RWPE1 (cell line): ENCODE measurements at regions not wholly inside any gene's neighbourhood (a gene's known extent, or its start where the extent isn't known, plus 50 kb on each side); places are given as distances from the start of the nearest gene placed in this dataset.

Experiments used
- CTCF ChIA-PET: fragments of 350-600 bp; sonication (Branson Sonifier 250); formaldehyde crosslinking; extraction: SDS; loops from one replicate; lab custom pipeline; 2021; lab: Yijun Ruan, JAX
- POLR2A ChIA-PET: fragments of 400-600 bp; formaldehyde crosslinking; extraction: SDS; loops from one replicate; lab custom pipeline; 2020; ENCODE audit warnings: antibody characterized with exemption; ENCODE audit not compliant: low non-redundant PET; lab: Yijun Ruan, JAX
- DNase-seq: peaks from one replicate; pipeline ENCODE4 v3.0.0; 2012; ENCODE audit warnings: low spot score
- H3K27ac ChIP-seq: fragments of 450-650 bp; 2 replicates; pipeline ENCODE4 v1.5.1; 2017
- TF ChIP-seq, protein P1 (sequence below): fragments of 450-650 bp; conservative IDR thresholded peaks from 2 replicates; pipeline ENCODE4 v1.5.1; 2017; ENCODE audit warnings: low read depth, mild to moderate bottlenecking

DNA sequence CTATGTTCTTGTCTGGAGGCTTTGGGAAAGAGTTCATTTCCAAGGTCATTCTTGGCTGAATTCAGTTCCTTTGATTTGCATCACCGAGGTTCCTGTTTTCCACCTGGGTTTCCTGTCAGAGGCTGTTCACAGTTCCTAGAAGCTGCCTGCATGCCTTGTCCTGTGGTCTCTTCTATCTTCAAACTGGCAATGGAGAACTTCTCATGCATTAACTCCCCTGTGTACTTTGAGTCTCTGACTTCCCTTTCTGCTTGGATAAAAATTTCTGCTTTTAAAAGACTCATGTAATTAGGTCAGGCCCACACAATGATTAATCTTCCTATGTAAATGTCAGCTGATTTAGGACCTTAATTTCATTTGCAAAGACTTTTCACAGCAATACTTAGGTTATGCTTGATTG lies 499.3 kb upstream of the FANCL start:
- DNase-seq, result no peak
- POLR2A ChIA-PET, result no interaction called here
- no peak overlapping the region for H3K27ac ChIP-seq
- TF ChIP-seq, protein P1, sequence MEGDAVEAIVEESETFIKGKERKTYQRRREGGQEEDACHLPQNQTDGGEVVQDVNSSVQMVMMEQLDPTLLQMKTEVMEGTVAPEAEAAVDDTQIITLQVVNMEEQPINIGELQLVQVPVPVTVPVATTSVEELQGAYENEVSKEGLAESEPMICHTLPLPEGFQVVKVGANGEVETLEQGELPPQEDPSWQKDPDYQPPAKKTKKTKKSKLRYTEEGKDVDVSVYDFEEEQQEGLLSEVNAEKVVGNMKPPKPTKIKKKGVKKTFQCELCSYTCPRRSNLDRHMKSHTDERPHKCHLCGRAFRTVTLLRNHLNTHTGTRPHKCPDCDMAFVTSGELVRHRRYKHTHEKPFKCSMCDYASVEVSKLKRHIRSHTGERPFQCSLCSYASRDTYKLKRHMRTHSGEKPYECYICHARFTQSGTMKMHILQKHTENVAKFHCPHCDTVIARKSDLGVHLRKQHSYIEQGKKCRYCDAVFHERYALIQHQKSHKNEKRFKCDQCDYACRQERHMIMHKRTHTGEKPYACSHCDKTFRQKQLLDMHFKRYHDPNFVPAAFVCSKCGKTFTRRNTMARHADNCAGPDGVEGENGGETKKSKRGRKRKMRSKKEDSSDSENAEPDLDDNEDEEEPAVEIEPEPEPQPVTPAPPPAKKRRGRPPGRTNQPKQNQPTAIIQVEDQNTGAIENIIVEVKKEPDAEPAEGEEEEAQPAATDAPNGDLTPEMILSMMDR, result no peak
- CTCF ChIA-PET, result no interaction called here

- H3K27ac ChIP-seq, result no peak overlapping the region
- ChIA-PET CTCF (interaction anchor here (0.5 to 0.6 kb wide), 4 partner anchors 57 to 1827 kb away, joined by 3 to 5 read pairs (median 3); no protein-coding TSS in a partner anchor), POLR2A (interaction anchor here (0.7 kb wide), 1 partner anchor 230 kb away, joined by 3 read pairs; no protein-coding TSS in a partner anchor)
- peak; percentile 15 for DNase-seq
- TF ChIP-seq, protein P1, result no peak
These were observed 497.9 kb upstream of the FANCL start for GRCh38 chr2:58739033-58739432.

- POLR2A ChIA-PET, result no interaction called here
- DNase-seq, result peak; percentile 26
- TF ChIP-seq, protein P1, result no peak
- CTCF ChIA-PET, result no interaction called here
- H3K27ac ChIP-seq, result no peak overlapping the region
These were observed 493.2 kb upstream of the FANCL start for GRCh38 chr2:58734365-58734764.

DNA sequence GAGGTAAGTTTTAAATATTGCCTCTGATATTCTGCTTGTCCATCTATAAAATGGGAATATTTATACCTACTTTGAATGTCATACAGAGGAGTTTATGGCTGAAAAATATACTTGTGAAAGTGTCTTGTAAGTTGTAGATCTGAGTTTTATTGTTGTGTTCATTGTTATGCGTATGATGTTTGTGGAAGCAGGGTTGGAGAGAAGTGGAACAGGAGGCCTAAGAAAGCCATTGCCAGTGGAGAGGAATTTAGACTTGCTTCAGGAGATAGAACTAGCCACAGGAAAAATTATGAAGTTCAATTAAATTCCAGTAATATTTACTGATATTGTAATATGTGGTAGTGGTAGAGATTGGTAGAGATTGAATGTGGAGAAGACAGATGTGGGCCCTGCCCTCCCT lies 491.9 kb upstream of the FANCL start:
- no peak overlapping the region for H3K27ac ChIP-seq
- ChIA-PET POLR2A (no interaction called here), CTCF (no interaction called here)
- TF ChIP-seq, protein P1, result no peak
- DNase-seq, result no peak

- H3K27ac ChIP-seq, result no peak overlapping the region
- TF ChIP-seq, protein P1, result no peak
- DNase-seq, result no peak
- ChIA-PET POLR2A (no interaction called here), CTCF (interaction anchor here (1.0 kb wide), 1 partner anchor 160 kb away, joined by 3 read pairs; no protein-coding TSS in a partner anchor)
These were observed 490.4 kb upstream of the FANCL start for GRCh38 chr2:58731488-58731869.

DNA sequence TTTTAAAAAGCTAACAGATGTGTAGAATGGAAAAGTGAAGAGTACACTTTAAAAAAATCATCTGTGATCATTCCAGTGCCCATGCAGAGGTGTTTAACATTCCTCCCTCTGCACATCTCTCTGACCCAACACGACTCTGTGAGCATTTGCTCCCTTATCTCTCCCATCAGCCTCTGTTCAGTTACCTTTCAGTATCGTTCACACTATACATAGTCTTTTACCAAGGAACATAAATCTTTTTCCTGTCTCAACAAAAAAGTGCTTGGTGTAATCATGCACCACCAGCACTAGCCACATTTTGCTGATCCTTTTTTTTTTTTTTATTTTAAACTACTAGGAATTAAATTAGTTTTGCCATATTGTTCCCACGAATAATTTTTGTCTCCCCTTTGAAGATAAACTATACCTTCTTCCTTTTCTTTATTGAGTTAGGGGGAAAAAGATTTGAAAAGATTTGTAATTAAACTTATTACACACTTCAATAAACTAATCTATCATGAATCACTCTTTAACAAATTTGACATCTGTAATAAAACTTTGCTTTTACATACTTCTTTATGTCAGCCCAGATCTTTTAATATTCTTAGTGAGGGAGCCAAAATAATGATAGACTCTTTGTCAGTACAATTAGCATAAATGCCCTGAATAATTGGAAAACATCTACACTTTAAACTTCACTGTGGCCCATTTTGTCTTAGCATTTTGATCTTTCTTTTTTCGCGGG lies 489.8 kb upstream of the FANCL start:
- ChIA-PET POLR2A (no interaction called here), CTCF (no interaction called here)
- TF ChIP-seq, protein P1, result no peak
- no peak overlapping the region for H3K27ac ChIP-seq
- DNase-seq, result no peak
